ENCODE measurements at regions not wholly inside any gene's neighbourhood (a gene's known extent, or its start where the extent isn't known, plus 50 kb on each side); places are given as distances from the start of the nearest gene placed in this dataset.

GRCh38 chr5:103340717-103341388 is 82.3 kb downstream of the MACIR start:
- TF ChIP-seq POLR2A (IDR thresholded peaks at IDR 0.05; ENCODE audit: low read depth, low read length): no peak
- no peak for TF ChIP-seq POLR2AphosphoS5 (IDR thresholded peaks at IDR 0.05; ENCODE audit: low read depth, low read length)

Data from GM12892 (cell line).